MCF 10A (cell line): ENCODE measurements at regions not wholly inside any gene's neighbourhood (a gene's known extent, or its start where the extent isn't known, plus 50 kb on each side); places are given as distances from the start of the nearest gene placed in this dataset.

Source experiments
- BruUV-seq: library from RNA; stranded (reverse); fragments of 400-500 nt; replicated peaks from 2 replicates; lab custom pipeline; 2021; lab: Mats Ljungman, UMichigan
- CTCF ChIA-PET: fragments of 300-600 bp; sonication (Branson Sonifier 250); formaldehyde crosslinking; extraction: SDS; loops from one replicate; lab custom pipeline; 2021; ENCODE audit warnings: antibody characterized with exemption, inconsistent platforms; lab: Yijun Ruan, JAX
- POLR2A ChIA-PET: fragments of 300-600, 350-650 bp; sonication (Branson Sonifier 250); formaldehyde crosslinking; extraction: SDS; loops from one replicate; lab custom pipeline; 2020; ENCODE audit warnings: antibody characterized with exemption, inconsistent platforms; lab: Yijun Ruan, JAX
- DNase-seq: peaks from one replicate; pipeline ENCODE4 v3.0.0-alpha.2; 2018; ENCODE audit not compliant: unreplicated experiment
- H3K27ac Mint-ChIP-seq: one replicate; pipeline ENCODE4 v1.8.0; 2022; ENCODE audit warnings: mild to moderate bottlenecking, low read depth, mixed read lengths; ENCODE audit not compliant: unreplicated experiment
- H3K27me3 Mint-ChIP-seq: one replicate; pipeline ENCODE4 v1.8.0; 2022; ENCODE audit warnings: mixed read lengths; ENCODE audit not compliant: insufficient read depth, unreplicated experiment
- H3K36me3 Mint-ChIP-seq: one replicate; pipeline ENCODE4 v1.8.0; 2022; ENCODE audit warnings: mild to moderate bottlenecking, moderate library complexity, mixed read lengths; ENCODE audit not compliant: insufficient read depth, unreplicated experiment
- H3K4me1 Mint-ChIP-seq: one replicate; pipeline ENCODE4 v1.8.0; 2022; ENCODE audit warnings: mixed read lengths; ENCODE audit not compliant: insufficient read depth, unreplicated experiment
- H3K4me3 Mint-ChIP-seq: one replicate; pipeline ENCODE4 v1.8.0; 2022; ENCODE audit warnings: mild to moderate bottlenecking, moderate library complexity, mixed read lengths; ENCODE audit not compliant: unreplicated experiment
- H3K9me3 Mint-ChIP-seq: one replicate; pipeline ENCODE4 v1.8.0; 2022; ENCODE audit warnings: mixed read lengths; ENCODE audit not compliant: unreplicated experiment
- intact Hi-C: fragments of 100-400 bp; cut with micrococcal nuclease; formaldehyde crosslinking; loops from 2 replicates; pipeline ENCODE4 v1.14.1; 2022
- TF ChIP-seq, protein P1 (sequence below): fragments of 200-600 bp; IDR thresholded peaks from one replicate; pipeline ENCODE4 v1.8.0; 2022; ENCODE audit warnings: antibody characterized with exemption, mild to moderate bottlenecking; ENCODE audit not compliant: unreplicated experiment

GRCh38 chr21:34201001-34201400 is 127.6 kb downstream of the MRPS6 start:
- no peak for DNase-seq
- Mint-ChIP-seq H3K27ac (no peak overlapping the region), H3K4me1 (peaks cover 5% of the 10 kb centered on the region), H3K4me3 (no peak overlapping the region), H3K9me3 (no peaks in the 10 kb centered on the region), H3K36me3 (no peaks in the 10 kb centered on the region), H3K27me3 (no peaks in the 10 kb centered on the region)
- ChIA-PET POLR2A (no interaction called here), CTCF (interaction anchor here (0.7 to 4.6 kb wide), 6 partner anchors 42 to 277 kb away, joined by 3 to 34 read pairs (median 4); no protein-coding TSS in a partner anchor)
- intact Hi-C loops = no loop called here
- TF ChIP-seq, protein P1, sequence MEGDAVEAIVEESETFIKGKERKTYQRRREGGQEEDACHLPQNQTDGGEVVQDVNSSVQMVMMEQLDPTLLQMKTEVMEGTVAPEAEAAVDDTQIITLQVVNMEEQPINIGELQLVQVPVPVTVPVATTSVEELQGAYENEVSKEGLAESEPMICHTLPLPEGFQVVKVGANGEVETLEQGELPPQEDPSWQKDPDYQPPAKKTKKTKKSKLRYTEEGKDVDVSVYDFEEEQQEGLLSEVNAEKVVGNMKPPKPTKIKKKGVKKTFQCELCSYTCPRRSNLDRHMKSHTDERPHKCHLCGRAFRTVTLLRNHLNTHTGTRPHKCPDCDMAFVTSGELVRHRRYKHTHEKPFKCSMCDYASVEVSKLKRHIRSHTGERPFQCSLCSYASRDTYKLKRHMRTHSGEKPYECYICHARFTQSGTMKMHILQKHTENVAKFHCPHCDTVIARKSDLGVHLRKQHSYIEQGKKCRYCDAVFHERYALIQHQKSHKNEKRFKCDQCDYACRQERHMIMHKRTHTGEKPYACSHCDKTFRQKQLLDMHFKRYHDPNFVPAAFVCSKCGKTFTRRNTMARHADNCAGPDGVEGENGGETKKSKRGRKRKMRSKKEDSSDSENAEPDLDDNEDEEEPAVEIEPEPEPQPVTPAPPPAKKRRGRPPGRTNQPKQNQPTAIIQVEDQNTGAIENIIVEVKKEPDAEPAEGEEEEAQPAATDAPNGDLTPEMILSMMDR = no peak
- BruUV-seq = no TSS peak

DNA sequence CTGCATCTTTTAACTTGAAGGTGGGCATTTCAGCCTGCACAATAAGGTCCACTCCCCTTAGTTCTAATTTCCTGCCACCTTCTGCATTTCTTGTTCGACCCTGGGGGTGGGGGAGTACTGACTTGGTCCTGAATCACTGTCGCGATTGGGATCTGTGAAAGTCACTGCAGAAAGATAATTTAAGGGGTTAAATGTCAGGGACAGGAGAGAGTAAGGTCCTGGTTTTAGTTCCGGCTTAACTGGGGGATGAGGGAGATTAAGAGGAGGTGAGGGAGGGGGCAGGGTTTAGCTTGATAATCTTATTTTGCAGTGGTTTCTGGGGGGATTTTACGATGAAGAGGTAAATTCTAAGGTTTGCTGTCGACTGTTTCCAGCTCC is 128.1 kb downstream of the MRPS6 start:
- TF ChIP-seq, protein P1 = no peak
- intact Hi-C loops = no loop called here
- Mint-ChIP-seq H3K4me3 (no peak overlapping the region), H3K27ac (no peak overlapping the region), H3K9me3 (no peaks in the 10 kb centered on the region), H3K36me3 (no peaks in the 10 kb centered on the region), H3K27me3 (no peaks in the 10 kb centered on the region), H3K4me1 (peaks cover 5% of the 10 kb centered on the region)
- BruUV-seq = no TSS peak
- CTCF ChIA-PET = interaction anchor here (0.5 to 4.6 kb wide), 12 partner anchors 18 to 664 kb away, joined by 3 to 34 read pairs (median 3); no protein-coding TSS in a partner anchor
- POLR2A ChIA-PET = no interaction called here
- no peak for DNase-seq

DNA sequence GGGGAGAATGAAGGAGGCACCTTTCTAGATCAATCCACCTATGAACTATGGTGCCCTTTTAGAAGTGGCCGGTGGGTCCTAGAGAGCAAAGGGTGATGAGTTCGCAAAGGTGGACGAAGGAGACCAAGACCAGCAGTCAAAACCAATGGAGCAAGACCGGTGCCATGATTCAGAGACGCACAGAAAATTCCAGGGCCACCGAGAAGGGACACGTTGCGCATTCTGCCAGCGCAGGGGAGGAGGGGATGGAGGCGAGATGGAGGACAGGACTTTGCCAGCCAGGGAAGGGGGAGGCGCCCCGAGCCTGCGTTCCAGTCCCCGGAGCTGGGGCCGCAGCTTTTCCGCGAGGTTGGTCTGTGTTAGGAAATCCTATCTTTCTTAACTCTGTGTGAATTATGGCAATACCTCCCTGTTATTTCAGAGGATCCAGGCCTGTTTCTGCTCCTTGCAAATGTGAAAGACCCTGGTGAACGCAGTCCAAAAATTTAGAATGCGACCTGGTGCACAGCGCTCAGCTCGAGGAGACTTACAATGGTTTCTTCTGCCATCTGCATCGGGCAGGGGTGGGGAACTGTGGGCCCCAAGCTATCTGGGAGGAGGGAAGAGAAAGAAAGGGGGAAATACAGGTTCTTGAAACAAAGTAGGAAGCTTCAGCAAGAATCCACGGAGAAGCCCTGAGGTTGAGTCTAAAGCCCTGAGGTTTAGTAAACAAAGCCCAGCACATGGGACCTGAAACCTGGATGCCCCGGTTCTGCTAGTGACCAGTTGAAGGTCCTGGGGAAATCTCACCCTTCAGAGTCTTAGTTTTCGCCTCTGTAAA is 129.4 kb downstream of the MRPS6 start:
- Mint-ChIP-seq H3K4me3 (no peak overlapping the region), H3K4me1 (peaks cover 5% of the 10 kb centered on the region)
- DNase-seq = no peak

More for the DNA sequence above, 129.4 kb downstream of the MRPS6 start:
- Mint-ChIP-seq H3K27me3 (no peaks in the 10 kb centered on the region), H3K36me3 (no peaks in the 10 kb centered on the region), H3K27ac (no peak overlapping the region), H3K9me3 (no peaks in the 10 kb centered on the region)
- CTCF ChIA-PET = interaction anchor here (0.6 to 4.6 kb wide), 11 partner anchors 9 to 942 kb away, joined by 3 to 34 read pairs (median 3); no protein-coding TSS in a partner anchor
- intact Hi-C loops = loop anchor here (2.0 kb wide), 1 partner anchor 278 kb away; no protein-coding TSS in a partner anchor
- TF ChIP-seq, protein P1 = no peak
- POLR2A ChIA-PET = interaction anchor here (0.8 kb wide), 1 partner anchor 130 kb away, joined by 3 read pairs; the partner anchor contains the start of genes MRPS6 and SLC5A3
- no TSS peak for BruUV-seq
